SK-N-SH treated with all-trans-retinoic acid at 6 μM for 48 hours (cell line): ENCODE measurements at regions not wholly inside any gene's neighbourhood (a gene's known extent, or its start where the extent isn't known, plus 50 kb on each side); places are given as distances from the start of the nearest gene placed in this dataset.

Source experiments
- ARNTL ChIP-seq: fragments of 450-650 bp; formaldehyde crosslinking; IDR thresholded peaks from 2 replicates; pipeline ENCODE4 v1.5.0; 2020; ENCODE audit warnings: low read depth, mild to moderate bottlenecking, moderate library complexity, borderline replicate concordance
- CSDC2 ChIP-seq: fragments of 250-450 bp; sonication (Bioruptor Pico); IDR thresholded peaks from 2 replicates; pipeline ENCODE4 v1.5.0; 2020; ENCODE audit warnings: mild to moderate bottlenecking, moderate library complexity
- GLIS3 ChIP-seq: fragments of 250-450 bp; sonication (Bioruptor Pico); IDR thresholded peaks from 2 replicates; pipeline ENCODE4 v1.5.0; 2020; ENCODE audit warnings: mild to moderate bottlenecking, moderate library complexity
- OSR1 ChIP-seq: fragments of 250-450 bp; sonication (Bioruptor Pico); IDR thresholded peaks from 2 replicates; pipeline ENCODE4 v1.8.0; 2022; ENCODE audit warnings: moderate library complexity, mild to moderate bottlenecking, inconsistent platforms
- RARB ChIP-seq: fragments of 250-450 bp; sonication (Bioruptor Pico); IDR thresholded peaks from 2 replicates; pipeline ENCODE4 v1.8.0; 2021; ENCODE audit warnings: mild to moderate bottlenecking, moderate library complexity
- SNAI2 ChIP-seq: fragments of 250-450 bp; sonication (Bioruptor Pico); IDR thresholded peaks from 2 replicates; pipeline ENCODE4 v1.5.0; 2020; ENCODE audit warnings: mild to moderate bottlenecking, moderate library complexity
- TCF4 ChIP-seq: fragments of 250-450 bp; sonication (Bioruptor Pico); IDR thresholded peaks from 2 replicates; pipeline ENCODE4 v1.8.0; 2021; ENCODE audit warnings: mild to moderate bottlenecking, moderate library complexity, borderline replicate concordance
- ZFP3 ChIP-seq: fragments of 250-450 bp; sonication (Bioruptor Pico); IDR thresholded peaks from 2 replicates; pipeline ENCODE4 v1.5.0; 2020; ENCODE audit warnings: mild to moderate bottlenecking, moderate library complexity
- ZFP30 ChIP-seq: fragments of 450-650 bp; formaldehyde crosslinking; IDR thresholded peaks from 2 replicates; pipeline ENCODE4 v1.5.0; 2022; ENCODE audit warnings: mild to moderate bottlenecking, moderate library complexity
- ZNF565 ChIP-seq: fragments of 450-650 bp; formaldehyde crosslinking; conservative IDR thresholded peaks from 2 replicates; pipeline ENCODE4 v1.5.0; 2020; ENCODE audit warnings: low read depth, mild to moderate bottlenecking, moderate library complexity
- ZNF70 ChIP-seq: fragments of 450-650 bp; formaldehyde crosslinking; IDR thresholded peaks from 2 replicates; pipeline ENCODE4 v1.5.0; 2020; ENCODE audit warnings: mild to moderate bottlenecking, moderate library complexity
- ZNF8 ChIP-seq: fragments of 450-650 bp; formaldehyde crosslinking; IDR thresholded peaks from 2 replicates; pipeline ENCODE4 v1.5.0; 2020; ENCODE audit warnings: mild to moderate bottlenecking, moderate library complexity
- TF ChIP-seq, protein P1 (sequence below): fragments of 250-450 bp; sonication (Bioruptor Pico); IDR thresholded peaks from 2 replicates; pipeline ENCODE4 v1.5.1; 2020; ENCODE audit warnings: low read depth, mild to moderate bottlenecking, moderate library complexity
- TF ChIP-seq, protein P2 (sequence below): fragments of 250-450 bp; sonication (Bioruptor Pico); IDR thresholded peaks from 2 replicates; pipeline ENCODE4 v1.8.0; 2020; ENCODE audit warnings: mild to moderate bottlenecking, moderate library complexity, borderline replicate concordance

DNA sequence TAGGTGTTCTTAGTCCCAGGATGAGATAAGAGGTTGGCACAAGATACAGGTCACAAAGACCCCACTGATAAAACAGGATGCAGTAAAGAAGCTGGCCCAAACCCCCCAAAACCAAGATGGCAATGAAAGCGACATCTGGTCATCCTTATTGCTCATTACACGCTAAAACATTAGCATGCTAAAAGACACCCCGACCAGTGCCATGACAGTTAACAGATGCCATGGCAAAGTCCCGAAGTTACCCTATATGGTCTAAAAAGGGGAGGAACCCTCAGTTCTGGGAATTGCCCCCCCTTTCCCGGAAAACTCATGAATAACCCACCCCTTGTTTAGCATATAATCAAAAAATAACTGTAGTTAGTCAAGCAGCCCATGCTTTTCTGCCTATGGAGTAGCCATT is 251.1 kb downstream of the SLC4A3 start:
- no peak for TF ChIP-seq ZFP30 (CRISPR knock-in tag)
- TF ChIP-seq SNAI2 (CRISPR knock-in tag) = no peak
- TF ChIP-seq ARNTL = no peak
- TF ChIP-seq, protein P1, sequence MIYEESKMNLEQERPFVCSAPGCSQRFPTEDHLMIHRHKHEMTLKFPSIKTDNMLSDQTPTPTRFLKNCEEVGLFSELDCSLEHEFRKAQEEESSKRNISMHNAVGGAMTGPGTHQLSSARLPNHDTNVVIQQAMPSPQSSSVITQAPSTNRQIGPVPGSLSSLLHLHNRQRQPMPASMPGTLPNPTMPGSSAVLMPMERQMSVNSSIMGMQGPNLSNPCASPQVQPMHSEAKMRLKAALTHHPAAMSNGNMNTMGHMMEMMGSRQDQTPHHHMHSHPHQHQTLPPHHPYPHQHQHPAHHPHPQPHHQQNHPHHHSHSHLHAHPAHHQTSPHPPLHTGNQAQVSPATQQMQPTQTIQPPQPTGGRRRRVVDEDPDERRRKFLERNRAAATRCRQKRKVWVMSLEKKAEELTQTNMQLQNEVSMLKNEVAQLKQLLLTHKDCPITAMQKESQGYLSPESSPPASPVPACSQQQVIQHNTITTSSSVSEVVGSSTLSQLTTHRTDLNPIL = no peak
- no peak for TF ChIP-seq RARB (CRISPR knock-in tag)
- TF ChIP-seq ZNF70 (CRISPR knock-in tag) = no peak
- TF ChIP-seq ZNF8 = no peak
- TF ChIP-seq ZFP3 (CRISPR knock-in tag) = no peak
- TF ChIP-seq, protein P2, sequence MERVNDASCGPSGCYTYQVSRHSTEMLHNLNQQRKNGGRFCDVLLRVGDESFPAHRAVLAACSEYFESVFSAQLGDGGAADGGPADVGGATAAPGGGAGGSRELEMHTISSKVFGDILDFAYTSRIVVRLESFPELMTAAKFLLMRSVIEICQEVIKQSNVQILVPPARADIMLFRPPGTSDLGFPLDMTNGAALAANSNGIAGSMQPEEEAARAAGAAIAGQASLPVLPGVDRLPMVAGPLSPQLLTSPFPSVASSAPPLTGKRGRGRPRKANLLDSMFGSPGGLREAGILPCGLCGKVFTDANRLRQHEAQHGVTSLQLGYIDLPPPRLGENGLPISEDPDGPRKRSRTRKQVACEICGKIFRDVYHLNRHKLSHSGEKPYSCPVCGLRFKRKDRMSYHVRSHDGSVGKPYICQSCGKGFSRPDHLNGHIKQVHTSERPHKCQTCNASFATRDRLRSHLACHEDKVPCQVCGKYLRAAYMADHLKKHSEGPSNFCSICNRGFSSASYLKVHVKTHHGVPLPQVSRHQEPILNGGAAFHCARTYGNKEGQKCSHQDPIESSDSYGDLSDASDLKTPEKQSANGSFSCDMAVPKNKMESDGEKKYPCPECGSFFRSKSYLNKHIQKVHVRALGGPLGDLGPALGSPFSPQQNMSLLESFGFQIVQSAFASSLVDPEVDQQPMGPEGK (CRISPR knock-in tag) = no peak
- no peak for TF ChIP-seq GLIS3 (CRISPR knock-in tag)
- TF ChIP-seq ZNF565 = no peak
- TF ChIP-seq OSR1 (CRISPR knock-in tag) = no peak
- no peak for TF ChIP-seq CSDC2 (CRISPR knock-in tag)
- TF ChIP-seq TCF4 = no peak
